AG09309 (cell line): ENCODE measurements at regions not wholly inside any gene's neighbourhood (a gene's known extent, or its start where the extent isn't known, plus 50 kb on each side); places are given as distances from the start of the nearest gene placed in this dataset.
"Not testable (repeated sequence)": the region's sequence is repeated elsewhere in the genome, so short reads cannot be mapped to it uniquely, and the experiment has no call there.

Experiments used
- DNase-seq: peaks from one replicate; pipeline ENCODE4 v3.0.0-alpha.2; 2010; ENCODE audit warnings: low read depth
- H3K4me3 ChIP-seq: 2 replicates; pipeline ENCODE4 v1.5.1; 2011; ENCODE audit warnings: mild to moderate bottlenecking, low read depth, low read length, moderate library complexity; ENCODE audit not compliant: control insufficient read depth
- CTCF ChIP-seq: IDR thresholded peaks from 2 replicates; pipeline ENCODE4 v1.5.1; 2011; ENCODE audit warnings: mild to moderate bottlenecking, low read depth, low read length, inconsistent platforms; ENCODE audit not compliant: insufficient read depth, control insufficient read depth; ENCODE audit errors: missing control alignments

GRCh38 chr4:57303012-57303751, 193.0 kb upstream of the IGFBP7 start:
- H3K4me3 ChIP-seq = no peak overlapping the region
- DNase-seq = no peak
- no peak for TF ChIP-seq CTCF

GRCh38 chr4:57300300-57300699, 190.1 kb upstream of the IGFBP7 start:
- H3K4me3 ChIP-seq, DNase-seq: not testable (repeated sequence)

DNA sequence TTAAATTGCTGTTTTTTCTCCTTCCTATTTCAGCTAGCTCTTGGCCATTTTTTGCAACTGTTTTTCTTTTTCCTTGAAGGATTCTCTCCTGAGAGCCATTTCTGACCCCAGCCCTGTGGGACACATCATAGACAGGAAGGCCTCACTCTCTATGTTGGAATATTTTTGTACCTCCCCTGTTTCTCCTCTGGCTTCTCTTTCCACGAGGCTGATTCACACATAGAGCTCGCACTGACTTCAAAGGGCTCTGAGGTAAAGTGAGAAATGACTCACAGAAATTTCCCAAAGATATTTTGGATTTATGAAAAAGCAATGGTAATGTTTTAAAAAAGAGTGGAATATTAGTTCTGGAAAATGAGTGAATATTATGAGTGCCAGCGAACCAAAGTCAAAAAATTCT, 181.7 kb upstream of the IGFBP7 start:
- no peak for DNase-seq
- no peak overlapping the region for H3K4me3 ChIP-seq
- TF ChIP-seq CTCF = no peak

- no peak for DNase-seq
- H3K4me3 ChIP-seq = no peak overlapping the region
- no peak for TF ChIP-seq CTCF
Measured at GRCh38 chr4:57287687-57288604, 177.8 kb upstream of the IGFBP7 start.

- no peak for DNase-seq
- TF ChIP-seq CTCF = no peak
- no peak overlapping the region for H3K4me3 ChIP-seq
Measured at GRCh38 chr4:57282933-57283310, 172.7 kb upstream of the IGFBP7 start.

- TF ChIP-seq CTCF = no peak
- DNase-seq = no peak
- no peak overlapping the region for H3K4me3 ChIP-seq
Measured at GRCh38 chr4:57280481-57280880, 170.3 kb upstream of the IGFBP7 start.

DNA sequence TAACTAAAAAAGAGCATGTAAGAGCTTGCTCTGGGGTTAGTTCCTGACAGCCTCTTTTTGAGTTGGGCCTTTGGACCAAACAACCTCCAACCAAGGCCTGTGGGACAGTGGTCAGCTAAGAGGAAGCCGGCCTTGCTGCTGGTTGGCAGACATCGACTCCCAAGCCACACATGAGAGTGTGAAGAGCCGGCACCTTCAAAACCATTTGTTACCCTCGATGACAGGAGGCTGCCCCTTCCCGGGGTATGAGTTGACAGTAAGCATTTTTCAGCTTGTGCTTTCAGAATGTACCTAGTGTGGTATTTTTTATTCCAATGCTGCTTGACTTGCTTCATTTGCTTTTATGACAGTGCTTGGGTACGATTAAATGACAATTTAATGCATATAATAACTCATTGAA, 168.6 kb upstream of the IGFBP7 start:
- TF ChIP-seq CTCF = no peak
- H3K4me3 ChIP-seq = no peak overlapping the region
- no peak for DNase-seq
